DMS 273 (cell line): ENCODE measurements at regions not wholly inside any gene's neighbourhood (a gene's known extent, or its start where the extent isn't known, plus 50 kb on each side); places are given as distances from the start of the nearest gene placed in this dataset.
"Not testable (repeated sequence)": the region's sequence is repeated elsewhere in the genome, so short reads cannot be mapped to it uniquely, and the experiment has no call there.

Source experiments
- DNase-seq: peaks from one replicate; lab custom pipeline; 2025; ENCODE audit not compliant: unreplicated experiment; lab: John Stamatoyannopoulos, UW

GRCh38 chr5:8829323-8830029 is 716.4 kb downstream of the SEMA5A start:
- no peak for DNase-seq

GRCh38 chr5:8831251-8831650 is 714.6 kb downstream of the SEMA5A start:
- DNase-seq: no peak

GRCh38 chr5:8831854-8832253 is 714.0 kb downstream of the SEMA5A start:
- DNase-seq: no peak

- no peak for DNase-seq
Measured at GRCh38 chr5:8839361-8840055, 706.4 kb downstream of the SEMA5A start.

GRCh38 chr5:8840237-8840636 is 705.6 kb downstream of the SEMA5A start:
- DNase-seq: no peak

GRCh38 chr5:8840746-8841145 is 705.1 kb downstream of the SEMA5A start:
- DNase-seq: not testable (repeated sequence)

GRCh38 chr5:8842971-8843551 is 702.8 kb downstream of the SEMA5A start:
- peak; percentile 15 for DNase-seq

GRCh38 chr5:8843771-8844170 is 702.1 kb downstream of the SEMA5A start:
- DNase-seq: no peak

- DNase-seq: no peak
Measured at GRCh38 chr5:8844206-8844605, 701.7 kb downstream of the SEMA5A start.

- DNase-seq: no peak
Measured at GRCh38 chr5:8844847-8845246, 701.0 kb downstream of the SEMA5A start.

GRCh38 chr5:8845296-8845695 is 700.6 kb downstream of the SEMA5A start:
- no peak for DNase-seq

GRCh38 chr5:8848366-8848765 is 697.5 kb downstream of the SEMA5A start:
- DNase-seq: no peak

- no peak for DNase-seq
Measured at GRCh38 chr5:8848997-8849594, 696.8 kb downstream of the SEMA5A start.

GRCh38 chr5:8851101-8851500 is 694.8 kb downstream of the SEMA5A start:
- DNase-seq: peak; percentile 7

- no peak for DNase-seq
Measured at GRCh38 chr5:8857051-8857450, 688.8 kb downstream of the SEMA5A start.

GRCh38 chr5:8861764-8862163 is 684.1 kb downstream of the SEMA5A start:
- DNase-seq: no peak

- peak; percentile 45 for DNase-seq
Measured at GRCh38 chr5:8864053-8864452, 681.8 kb downstream of the SEMA5A start.

GRCh38 chr5:8865266-8865665 is 680.6 kb downstream of the SEMA5A start:
- DNase-seq: no peak

GRCh38 chr5:8865686-8866374 is 680.0 kb downstream of the SEMA5A start:
- DNase-seq: no peak

GRCh38 chr5:8868283-8868682 is 677.6 kb downstream of the SEMA5A start:
- DNase-seq: no peak

- no peak for DNase-seq
Measured at GRCh38 chr5:8869932-8870331, 675.9 kb downstream of the SEMA5A start.
